ENCODE measurements at regions not wholly inside any gene's neighbourhood (a gene's known extent, or its start where the extent isn't known, plus 50 kb on each side); places are given as distances from the start of the nearest gene placed in this dataset.
"Not testable (repeated sequence)": the region's sequence is repeated elsewhere in the genome, so short reads cannot be mapped to it uniquely, and the experiment has no call there.

DNA sequence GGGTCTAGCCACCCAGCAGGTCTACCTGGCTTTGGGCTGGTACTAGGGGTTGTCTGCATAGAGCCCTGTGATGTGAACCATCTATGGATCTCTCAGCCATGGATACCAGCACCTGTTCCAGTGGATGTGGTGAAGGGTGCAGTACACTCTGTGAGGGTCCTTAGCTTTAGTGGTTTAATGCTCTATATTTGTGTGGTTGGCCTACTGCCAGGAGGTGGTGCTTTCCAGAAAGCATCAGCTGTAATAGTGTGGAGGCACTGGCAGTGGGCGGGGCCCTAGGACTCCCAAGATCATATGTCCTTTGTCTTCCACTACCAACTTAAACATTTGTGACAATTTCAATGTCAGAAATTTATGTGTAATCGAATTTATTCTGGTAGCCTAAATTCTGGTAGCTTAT, 1065.1 kb downstream of the RPIA start:
- H3K27ac ChIP-seq; in situ Hi-C loops (cut with HindIII; ENCODE audit: low pct_ligation_motif_present, low sequenced_read_pairs); H3K27me3 ChIP-seq (replicated peaks); H3K36me3 ChIP-seq (replicated peaks); DNase-seq; H3K4me3 ChIP-seq (ENCODE audit: low read depth, low read length): not testable (repeated sequence)

DNA sequence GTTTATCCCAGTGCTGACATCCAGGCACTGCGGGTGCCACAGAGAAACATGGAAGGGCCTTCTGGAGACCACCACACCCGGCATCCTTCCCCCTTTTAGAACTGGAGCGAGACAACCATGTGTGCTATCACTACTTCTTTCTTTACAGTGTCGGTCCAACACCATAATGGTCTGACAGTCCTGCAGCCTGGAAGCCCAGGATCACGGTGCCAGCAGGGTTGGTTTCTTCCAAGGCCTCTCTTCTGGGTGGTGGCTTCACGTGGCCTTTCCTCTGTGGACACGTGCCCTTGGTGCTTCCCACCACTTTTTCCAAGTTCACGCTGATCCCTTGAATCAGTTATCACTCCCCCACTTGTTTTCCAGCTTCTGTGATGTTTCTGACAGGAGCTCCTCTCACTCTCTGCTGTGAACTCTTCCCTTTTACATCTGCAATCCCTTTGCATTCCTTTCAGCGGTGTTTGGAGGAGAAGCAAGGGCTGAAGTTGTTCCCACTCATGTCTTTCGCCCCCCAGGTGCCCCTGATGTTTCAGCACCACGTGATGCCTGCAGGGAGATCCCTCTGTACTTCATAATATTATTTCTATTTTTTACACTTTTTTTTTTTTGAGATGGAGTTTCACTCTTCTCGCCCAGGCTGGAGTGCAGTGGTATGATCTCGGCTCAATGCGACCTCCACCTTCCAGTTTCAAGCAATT, 1067.0 kb downstream of the RPIA start:
- H3K27me3 ChIP-seq (replicated peaks); H3K4me3 ChIP-seq (ENCODE audit: low read depth, low read length); in situ Hi-C loops (cut with HindIII; ENCODE audit: low pct_ligation_motif_present, low sequenced_read_pairs); H3K27ac ChIP-seq; H3K36me3 ChIP-seq (replicated peaks); DNase-seq: not testable (repeated sequence)

DNA sequence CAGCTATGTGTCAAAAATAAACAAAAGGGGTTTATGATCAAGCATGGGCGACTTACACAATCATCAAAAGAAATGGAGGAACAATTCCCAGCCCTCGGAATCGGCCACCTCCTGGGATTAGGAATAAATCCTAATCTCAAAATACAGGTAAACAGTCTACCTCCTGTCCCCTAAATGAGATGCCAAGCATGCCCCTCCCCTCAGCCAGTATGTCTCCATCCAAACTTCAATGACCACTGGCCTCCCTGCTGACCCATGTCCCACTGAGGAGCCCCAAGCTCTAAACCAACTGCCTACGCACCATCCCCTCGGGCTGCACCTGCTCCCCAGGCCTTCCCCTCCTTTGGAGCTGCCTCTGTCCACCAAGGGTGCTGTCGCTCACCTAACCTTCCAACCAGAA, 1069.3 kb downstream of the RPIA start:
- H3K36me3 ChIP-seq (replicated peaks); H3K27me3 ChIP-seq (replicated peaks); in situ Hi-C loops (cut with HindIII; ENCODE audit: low pct_ligation_motif_present, low sequenced_read_pairs); DNase-seq; H3K27ac ChIP-seq; H3K4me3 ChIP-seq (ENCODE audit: low read depth, low read length): not testable (repeated sequence)

DNA sequence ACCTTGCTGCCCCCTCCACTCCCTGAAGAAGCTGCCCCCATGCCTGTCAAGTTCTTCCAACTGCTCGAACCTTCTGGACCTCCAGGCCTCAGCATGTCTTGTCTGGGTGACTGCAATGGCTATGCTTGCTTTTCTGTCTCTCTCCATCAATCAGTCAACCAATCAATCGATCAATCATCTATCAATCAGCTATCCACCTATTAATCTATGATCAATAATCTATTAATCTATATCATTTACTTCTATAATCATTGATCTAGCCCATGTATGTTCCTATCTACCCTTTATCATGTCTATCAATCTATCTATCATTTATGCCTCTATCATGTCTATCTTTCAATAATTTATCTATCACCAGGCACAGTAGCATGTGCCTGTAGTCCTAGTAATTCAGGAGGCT, 1069.7 kb downstream of the RPIA start:
- H3K27ac ChIP-seq; H3K27me3 ChIP-seq (replicated peaks); DNase-seq; H3K36me3 ChIP-seq (replicated peaks); in situ Hi-C loops (cut with HindIII; ENCODE audit: low pct_ligation_motif_present, low sequenced_read_pairs); H3K4me3 ChIP-seq (ENCODE audit: low read depth, low read length): not testable (repeated sequence)

DNA sequence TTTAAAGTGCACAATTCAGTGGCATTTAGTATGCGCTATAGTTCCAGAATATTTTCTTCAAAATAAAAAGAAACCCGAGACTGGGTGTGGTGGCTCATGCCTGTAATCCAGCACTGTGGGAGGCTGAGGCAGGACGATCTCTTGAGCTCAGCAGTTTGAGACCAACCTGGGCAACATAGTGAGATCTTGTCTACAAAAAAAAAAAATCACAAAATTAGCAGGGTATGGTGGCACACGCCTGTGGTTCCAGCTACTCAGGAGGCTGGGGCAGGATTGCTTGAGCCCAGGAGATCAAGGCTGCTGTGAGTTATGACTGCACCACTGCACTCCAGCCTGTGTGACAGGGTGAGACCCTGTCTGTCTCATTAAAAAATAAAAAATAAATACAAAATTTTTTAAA, 1070.4 kb downstream of the RPIA start:
- H3K27me3 ChIP-seq (replicated peaks); H3K36me3 ChIP-seq (replicated peaks); H3K27ac ChIP-seq; in situ Hi-C loops (cut with HindIII; ENCODE audit: low pct_ligation_motif_present, low sequenced_read_pairs); H3K4me3 ChIP-seq (ENCODE audit: low read depth, low read length); DNase-seq: not testable (repeated sequence)

DNA sequence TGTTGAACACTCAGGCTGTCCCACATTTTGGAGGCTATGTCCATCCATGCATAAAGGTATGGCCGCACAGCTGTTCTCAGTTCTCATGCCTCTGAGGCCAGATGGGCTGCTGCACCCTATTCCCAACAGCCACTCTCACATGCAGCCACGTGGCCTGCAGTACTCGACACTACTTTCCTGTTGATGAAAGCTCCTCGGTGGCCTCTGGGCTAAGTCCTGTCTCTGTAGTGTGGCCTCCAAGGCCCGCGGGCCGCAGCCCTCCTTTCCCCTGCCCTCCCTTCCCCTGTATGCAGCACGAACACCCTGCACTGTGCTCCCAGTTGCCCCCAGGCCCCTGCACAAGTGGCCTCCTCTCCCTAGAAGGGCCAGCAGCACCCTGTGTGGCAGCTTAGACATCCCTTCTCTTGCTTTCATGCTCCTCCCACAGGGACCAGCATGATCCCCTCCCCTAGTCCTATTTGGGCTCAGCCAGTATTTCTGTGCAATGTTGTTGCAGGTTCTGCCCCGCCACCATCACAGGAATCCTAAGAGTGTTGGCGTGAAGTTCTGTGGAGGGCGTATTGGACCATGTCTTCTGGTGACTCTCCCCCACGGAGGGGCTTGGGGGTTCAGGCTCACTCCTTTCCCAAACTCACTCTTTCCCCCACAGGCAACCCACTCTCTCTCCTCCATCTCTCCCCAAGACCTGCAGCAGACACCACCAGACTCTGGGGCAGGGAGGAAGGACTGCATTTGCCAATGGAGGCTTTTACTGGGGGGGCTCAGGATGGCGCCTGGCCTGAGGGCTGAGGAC, 1071.2 kb downstream of the RPIA start:
- in situ Hi-C loops (cut with HindIII; ENCODE audit: low pct_ligation_motif_present, low sequenced_read_pairs); DNase-seq; H3K27ac ChIP-seq; H3K27me3 ChIP-seq (replicated peaks); H3K4me3 ChIP-seq (ENCODE audit: low read depth, low read length); H3K36me3 ChIP-seq (replicated peaks): not testable (repeated sequence)

DNA sequence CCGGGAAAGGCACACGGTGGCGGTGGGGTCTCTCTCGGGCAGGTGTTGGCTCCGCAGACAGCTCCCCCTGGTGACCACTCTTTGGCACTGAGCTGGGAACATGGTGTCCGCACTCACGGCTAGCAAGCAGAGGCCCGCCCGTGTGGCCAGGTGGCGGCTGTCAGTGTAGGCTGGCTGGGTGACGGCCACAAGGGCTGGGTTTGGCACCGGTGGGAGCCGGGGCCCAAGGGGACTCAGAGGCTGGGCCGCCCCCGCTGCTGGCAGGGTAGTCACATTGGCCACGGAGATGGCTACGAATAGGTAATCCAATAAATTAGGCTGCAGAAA, 1071.7 kb downstream of the RPIA start:
- Histone ChIP-seq H3K27ac (no peak overlapping the region), H3K4me3 (ENCODE audit: low read depth, low read length) (no peak overlapping the region), H3K36me3 (replicated peaks) (no peaks in the 10 kb centered on the region), H3K27me3 (replicated peaks) (peaks cover 5% of the 10 kb centered on the region)
- in situ Hi-C loops (cut with HindIII; ENCODE audit: low pct_ligation_motif_present, low sequenced_read_pairs) = no loop called here
- no peak for DNase-seq
- TF ChIP-seq, protein P1, sequence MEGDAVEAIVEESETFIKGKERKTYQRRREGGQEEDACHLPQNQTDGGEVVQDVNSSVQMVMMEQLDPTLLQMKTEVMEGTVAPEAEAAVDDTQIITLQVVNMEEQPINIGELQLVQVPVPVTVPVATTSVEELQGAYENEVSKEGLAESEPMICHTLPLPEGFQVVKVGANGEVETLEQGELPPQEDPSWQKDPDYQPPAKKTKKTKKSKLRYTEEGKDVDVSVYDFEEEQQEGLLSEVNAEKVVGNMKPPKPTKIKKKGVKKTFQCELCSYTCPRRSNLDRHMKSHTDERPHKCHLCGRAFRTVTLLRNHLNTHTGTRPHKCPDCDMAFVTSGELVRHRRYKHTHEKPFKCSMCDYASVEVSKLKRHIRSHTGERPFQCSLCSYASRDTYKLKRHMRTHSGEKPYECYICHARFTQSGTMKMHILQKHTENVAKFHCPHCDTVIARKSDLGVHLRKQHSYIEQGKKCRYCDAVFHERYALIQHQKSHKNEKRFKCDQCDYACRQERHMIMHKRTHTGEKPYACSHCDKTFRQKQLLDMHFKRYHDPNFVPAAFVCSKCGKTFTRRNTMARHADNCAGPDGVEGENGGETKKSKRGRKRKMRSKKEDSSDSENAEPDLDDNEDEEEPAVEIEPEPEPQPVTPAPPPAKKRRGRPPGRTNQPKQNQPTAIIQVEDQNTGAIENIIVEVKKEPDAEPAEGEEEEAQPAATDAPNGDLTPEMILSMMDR (IDR thresholded peaks at IDR 0.05; ENCODE audit: low read depth, low read length, missing control alignments) = no peak

DNA sequence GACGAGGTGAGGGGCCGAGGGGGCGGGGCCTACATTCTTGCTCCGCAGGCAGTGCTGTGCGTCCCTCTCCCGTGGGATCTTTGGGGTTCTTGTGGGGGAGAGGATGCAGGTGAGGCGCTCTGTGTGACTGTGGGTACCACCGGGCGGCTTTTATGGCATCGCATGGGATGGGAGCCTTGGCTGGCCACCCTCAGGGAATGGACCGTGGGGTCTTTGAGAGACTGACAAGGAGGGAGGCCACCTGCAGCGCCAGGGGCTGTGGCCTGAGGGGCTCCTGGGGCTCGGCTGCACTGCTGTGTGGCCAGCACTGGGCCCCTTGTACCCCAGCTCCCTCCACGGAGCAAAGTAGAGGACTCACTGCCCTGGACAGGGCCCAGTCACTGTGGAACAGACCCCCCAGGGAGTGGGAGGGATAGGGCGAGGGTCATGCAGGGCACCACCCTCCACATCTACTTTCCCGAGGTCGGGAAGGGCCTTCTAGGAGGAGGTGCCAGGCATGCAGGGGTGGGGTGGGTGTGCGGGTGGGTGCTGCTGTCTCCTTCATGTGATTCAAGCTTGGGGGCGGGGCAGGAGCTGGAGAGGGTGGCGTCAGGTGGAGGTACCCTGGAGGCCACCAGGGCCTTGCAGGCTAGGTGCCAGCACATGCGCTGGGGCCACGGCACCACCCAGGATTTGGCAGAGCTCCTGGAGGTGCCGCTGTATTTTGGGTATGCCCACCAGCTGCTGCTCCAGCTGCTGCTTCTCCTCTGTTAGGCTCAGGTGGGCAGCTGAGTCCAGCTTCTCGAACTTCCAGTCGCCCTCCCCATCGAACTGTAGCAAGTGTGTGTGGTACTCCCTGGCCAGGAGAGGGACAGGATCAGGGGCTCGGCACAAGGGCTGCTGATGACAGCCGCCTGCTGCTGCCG, 1072.4 kb downstream of the RPIA start:
- Histone ChIP-seq H3K27ac (no peak overlapping the region), H3K27me3 (replicated peaks) (peaks cover 5% of the 10 kb centered on the region), H3K4me3 (ENCODE audit: low read depth, low read length) (no peak overlapping the region), H3K36me3 (replicated peaks) (no peaks in the 10 kb centered on the region)
- DNase-seq = no peak
- in situ Hi-C loops (cut with HindIII; ENCODE audit: low pct_ligation_motif_present, low sequenced_read_pairs) = no loop called here
- TF ChIP-seq, protein P1 (IDR thresholded peaks at IDR 0.05; ENCODE audit: low read depth, low read length, missing control alignments) = no peak

DNA sequence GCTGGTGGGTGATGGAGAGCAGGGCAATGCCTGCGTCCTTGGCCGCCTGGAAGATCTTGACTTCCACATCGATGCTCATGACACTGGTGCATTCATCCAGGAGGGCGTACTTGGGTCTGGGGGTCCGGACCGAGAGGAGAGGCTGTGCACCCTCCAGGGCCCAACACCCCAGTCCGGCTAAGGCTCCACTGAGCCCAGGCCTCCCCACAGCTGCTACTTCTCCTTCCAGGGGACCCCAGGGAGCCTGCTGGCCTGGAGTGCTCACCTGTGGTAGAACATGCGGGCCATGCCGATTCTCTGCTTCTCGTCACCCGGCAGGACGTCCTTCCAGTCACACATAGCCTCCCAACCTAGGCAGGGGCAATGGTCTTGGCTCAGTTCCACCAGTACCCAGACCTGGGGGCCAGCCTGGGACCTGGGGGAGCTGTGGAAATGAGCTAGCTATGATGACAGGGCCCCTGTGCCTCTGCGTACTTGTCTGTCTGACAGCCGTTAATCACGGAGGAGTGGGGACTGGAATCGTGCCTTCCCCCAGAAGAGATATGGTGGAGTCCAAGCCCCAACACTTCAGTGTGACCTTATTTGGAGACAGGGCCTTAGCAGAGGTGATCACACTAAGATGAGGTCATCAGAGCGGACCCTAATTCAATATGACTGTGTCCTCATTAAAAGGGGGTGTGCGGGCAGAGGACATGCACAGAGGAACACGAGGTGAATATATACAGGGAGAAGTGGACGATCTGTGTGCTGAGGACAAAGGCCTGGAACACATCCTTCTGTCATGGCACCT, 1073.3 kb downstream of the RPIA start:
- in situ Hi-C loops (cut with HindIII; ENCODE audit: low pct_ligation_motif_present, low sequenced_read_pairs); H3K4me3 ChIP-seq (ENCODE audit: low read depth, low read length); DNase-seq; H3K36me3 ChIP-seq (replicated peaks); H3K27ac ChIP-seq; H3K27me3 ChIP-seq (replicated peaks): not testable (repeated sequence)

DNA sequence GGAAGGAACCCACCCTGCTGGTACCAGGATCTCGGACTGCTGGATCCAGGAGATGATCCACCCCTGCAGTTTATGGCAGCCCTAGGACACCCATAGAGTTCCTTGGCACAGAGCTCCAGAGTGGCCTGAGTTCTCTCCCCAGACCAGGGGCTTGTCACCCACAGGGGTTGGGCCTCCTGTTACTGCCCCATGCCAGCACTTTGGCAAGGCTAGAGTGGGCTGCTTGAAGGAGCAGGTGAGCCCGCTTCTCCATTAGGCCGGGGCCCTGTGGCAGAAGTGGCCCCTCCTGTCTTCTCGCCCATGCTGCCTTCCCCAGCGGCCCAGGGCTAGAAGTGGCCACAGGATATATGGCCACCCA, 1073.9 kb downstream of the RPIA start:
- H3K4me3 ChIP-seq (ENCODE audit: low read depth, low read length); H3K36me3 ChIP-seq (replicated peaks); H3K27ac ChIP-seq; H3K27me3 ChIP-seq (replicated peaks); DNase-seq; in situ Hi-C loops (cut with HindIII; ENCODE audit: low pct_ligation_motif_present, low sequenced_read_pairs): not testable (repeated sequence)

DNA sequence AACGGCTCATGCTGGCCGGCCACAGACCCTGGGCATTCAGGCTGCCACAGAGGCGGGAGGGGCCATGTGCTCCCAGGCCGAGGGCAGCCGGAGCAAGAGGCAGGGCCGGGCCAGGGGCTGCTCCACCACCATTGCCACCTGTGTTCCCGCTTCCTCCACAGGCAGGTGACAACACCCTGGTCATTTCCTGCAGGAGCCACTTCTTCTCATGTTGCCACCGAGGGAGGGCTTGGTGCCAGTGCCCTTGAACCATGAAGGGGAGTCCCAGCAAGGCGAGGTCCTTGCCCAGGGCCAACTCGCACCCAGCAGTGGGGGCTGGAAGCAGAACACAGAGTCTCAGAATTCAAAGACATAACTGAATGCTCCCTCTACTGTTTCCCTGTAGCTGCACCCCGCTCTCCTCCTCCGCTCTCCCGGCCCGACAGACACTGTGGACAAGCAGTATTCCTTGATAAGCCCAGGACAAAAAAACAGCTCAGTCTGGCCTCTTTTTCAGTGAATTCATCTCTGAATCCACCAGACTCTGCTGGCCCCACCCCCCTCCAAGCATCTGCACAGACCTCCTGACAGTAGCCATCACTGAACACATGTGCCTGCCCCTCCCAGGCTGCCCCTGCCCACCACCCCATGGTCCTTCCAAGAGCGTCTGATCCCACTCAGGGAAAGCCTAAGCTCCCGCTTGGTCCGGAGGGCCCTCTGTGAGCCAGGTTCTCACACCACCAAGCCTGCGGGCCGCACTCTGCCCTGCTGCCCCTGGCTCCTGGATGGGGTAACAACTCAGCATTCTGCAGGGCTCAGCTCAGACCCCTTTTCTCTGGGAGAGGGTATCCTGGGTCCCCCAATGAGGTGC, 1074.9 kb downstream of the RPIA start:
- H3K27ac ChIP-seq; in situ Hi-C loops (cut with HindIII; ENCODE audit: low pct_ligation_motif_present, low sequenced_read_pairs); H3K36me3 ChIP-seq (replicated peaks); DNase-seq; H3K4me3 ChIP-seq (ENCODE audit: low read depth, low read length); H3K27me3 ChIP-seq (replicated peaks): not testable (repeated sequence)

All from brain microvascular endothelial cell (primary cell).